Ectodermal cell (in vitro differentiated cells): ENCODE measurements at regions not wholly inside any gene's neighbourhood (a gene's known extent, or its start where the extent isn't known, plus 50 kb on each side); places are given as distances from the start of the nearest gene placed in this dataset.

Experiments used
- H3K27ac ChIP-seq: 2 replicates; pipeline ENCODE4 v1.7.0; 2013; ENCODE audit warnings: mild to moderate bottlenecking, low read depth, low read length; ENCODE audit not compliant: insufficient read depth, poor library complexity, severe bottlenecking
- H3K27me3 ChIP-seq: 2 replicates; pipeline ENCODE4 v1.7.0; 2013; ENCODE audit warnings: mild to moderate bottlenecking, low read length; ENCODE audit not compliant: insufficient read depth, control insufficient read depth, poor library complexity, severe bottlenecking
- H3K36me3 ChIP-seq: one replicate; pipeline ENCODE4 v1.7.0; 2013; ENCODE audit warnings: low read length; ENCODE audit not compliant: control insufficient read depth, insufficient read depth
- H3K4me1 ChIP-seq: one replicate; pipeline ENCODE4 v1.7.0; 2013; ENCODE audit warnings: low read length; ENCODE audit not compliant: control insufficient read depth, insufficient read depth
- H3K4me3 ChIP-seq: 2 replicates; pipeline ENCODE4 v1.7.0; 2013; ENCODE audit warnings: low read depth, low read length, control low read depth; ENCODE audit not compliant: insufficient read depth
- H3K9me3 ChIP-seq: 2 replicates; pipeline ENCODE4 v1.7.0; 2013; ENCODE audit warnings: mild to moderate bottlenecking, low read length, moderate library complexity; ENCODE audit not compliant: control insufficient read depth
- WGBS, 2 experiments: methylation state at CpG; one replicate each; pipeline ENCODE4 v1.1.7; 2013; ENCODE audit warnings: missing lambda C conversion rate in 2 of 2; 5-methylcytosine and 5-hydroxymethylcytosine counted together

GRCh38 chr20:40578961-40579360 is 110.1 kb downstream of the MAFB start:
- WGBS, 2 experiments: 82% methylated on average over 4 of the region's 4 CpGs
- no peaks in the 10 kb centered on the region for H3K4me1 ChIP-seq
- no peak overlapping the region for H3K27ac ChIP-seq
- no peak overlapping the region for H3K4me3 ChIP-seq
- H3K36me3 ChIP-seq: no peaks in the 10 kb centered on the region
- H3K9me3 ChIP-seq: no peaks in the 10 kb centered on the region
- no peaks in the 10 kb centered on the region for H3K27me3 ChIP-seq

GRCh38 chr20:40575851-40576250 is 113.2 kb downstream of the MAFB start:
- Histone ChIP-seq H3K4me1 (no peaks in the 10 kb centered on the region), H3K9me3 (no peaks in the 10 kb centered on the region), H3K27me3 (no peaks in the 10 kb centered on the region), H3K4me3 (no peak overlapping the region), H3K36me3 (no peaks in the 10 kb centered on the region), H3K27ac (no peak overlapping the region)
- WGBS, 2 experiments: 77 to 78% methylated on average over 4 of the region's 4 CpGs

GRCh38 chr20:40572251-40572650 is 116.8 kb downstream of the MAFB start:
- WGBS, 2 experiments: 90 to 96% methylated on average over 1 of the region's 1 CpG
- no peak overlapping the region for H3K4me3 ChIP-seq
- H3K27me3 ChIP-seq: no peaks in the 10 kb centered on the region
- H3K9me3 ChIP-seq: no peaks in the 10 kb centered on the region
- no peaks in the 10 kb centered on the region for H3K36me3 ChIP-seq
- H3K27ac ChIP-seq: no peak overlapping the region
- no peaks in the 10 kb centered on the region for H3K4me1 ChIP-seq

- Histone ChIP-seq H3K4me3 (no peak overlapping the region), H3K27ac (no peak overlapping the region), H3K9me3 (no peaks in the 10 kb centered on the region), H3K36me3 (no peaks in the 10 kb centered on the region), H3K27me3 (no peaks in the 10 kb centered on the region), H3K4me1 (no peaks in the 10 kb centered on the region)
- WGBS, 2 experiments: 94 to 100% methylated on average over 1 of the region's 1 CpG
Measured at GRCh38 chr20:40571639-40572038, 117.4 kb downstream of the MAFB start.

GRCh38 chr20:40568200-40568599 is 120.8 kb downstream of the MAFB start:
- Histone ChIP-seq H3K4me1 (no peaks in the 10 kb centered on the region), H3K4me3 (no peak overlapping the region), H3K9me3 (no peaks in the 10 kb centered on the region), H3K27me3 (no peaks in the 10 kb centered on the region), H3K27ac (no peak overlapping the region), H3K36me3 (no peaks in the 10 kb centered on the region)
- WGBS, 2 experiments: 85 to 89% methylated on average over 3 of the region's 3 CpGs

- WGBS, 2 experiments: 74 to 90% methylated on average over 1 of the region's 1 CpG
- Histone ChIP-seq H3K4me1 (no peaks in the 10 kb centered on the region), H3K9me3 (no peaks in the 10 kb centered on the region), H3K27me3 (no peaks in the 10 kb centered on the region), H3K27ac (no peak overlapping the region), H3K36me3 (no peaks in the 10 kb centered on the region), H3K4me3 (no peak overlapping the region)
Measured at GRCh38 chr20:40565682-40566040, 123.4 kb downstream of the MAFB start.

GRCh38 chr20:40565001-40565681 is 123.9 kb downstream of the MAFB start:
- no peaks in the 10 kb centered on the region for H3K9me3 ChIP-seq
- no peak overlapping the region for H3K27ac ChIP-seq
- no peaks in the 10 kb centered on the region for H3K36me3 ChIP-seq
- no peak overlapping the region for H3K4me3 ChIP-seq
- 90 to 91% methylated on average over 6 of the region's 6 CpGs for WGBS, 2 experiments
- no peaks in the 10 kb centered on the region for H3K27me3 ChIP-seq
- H3K4me1 ChIP-seq: no peaks in the 10 kb centered on the region

GRCh38 chr20:40563296-40563950 is 125.6 kb downstream of the MAFB start:
- 93 to 95% methylated on average over 7 to 8 of the region's 8 CpGs for WGBS, 2 experiments
- H3K27me3 ChIP-seq: no peaks in the 10 kb centered on the region
- H3K4me3 ChIP-seq: no peak overlapping the region
- H3K36me3 ChIP-seq: no peaks in the 10 kb centered on the region
- no peaks in the 10 kb centered on the region for H3K9me3 ChIP-seq
- no peaks in the 10 kb centered on the region for H3K4me1 ChIP-seq
- no peak overlapping the region for H3K27ac ChIP-seq

GRCh38 chr20:40562031-40562430 is 127.0 kb downstream of the MAFB start:
- 79 to 81% methylated on average over 2 of the region's 2 CpGs for WGBS, 2 experiments
- no peaks in the 10 kb centered on the region for H3K4me1 ChIP-seq
- no peaks in the 10 kb centered on the region for H3K36me3 ChIP-seq
- no peak overlapping the region for H3K27ac ChIP-seq
- H3K4me3 ChIP-seq: no peak overlapping the region
- no peaks in the 10 kb centered on the region for H3K9me3 ChIP-seq
- H3K27me3 ChIP-seq: no peaks in the 10 kb centered on the region

GRCh38 chr20:40561187-40561586 is 127.8 kb downstream of the MAFB start:
- no peak overlapping the region for H3K4me3 ChIP-seq
- H3K36me3 ChIP-seq: no peaks in the 10 kb centered on the region
- no peaks in the 10 kb centered on the region for H3K27me3 ChIP-seq
- no peaks in the 10 kb centered on the region for H3K4me1 ChIP-seq
- H3K27ac ChIP-seq: no peak overlapping the region
- WGBS, 2 experiments: 93 to 98% methylated on average over 3 of the region's 3 CpGs
- H3K9me3 ChIP-seq: no peaks in the 10 kb centered on the region
